Body of pancreas (tissue), 4 donors: ENCODE measurements at regions not wholly inside any gene's neighbourhood (a gene's known extent, or its start where the extent isn't known, plus 50 kb on each side); places are given as distances from the start of the nearest gene placed in this dataset.

Source experiments
- ATAC-seq: fragments of 150-250 bp; one replicate; pipeline ENCODE4 v1.9.1; 2016
- DNase-seq, 4 donors: peaks; one replicate each; pipeline ENCODE4 v3.0.0-alpha.2; 2019
- H3K27ac ChIP-seq, 4 donors: fragments of 200-600 bp; sonication (generic); 1 replicate in 3 of 4; 2 replicates in 1 of 4; pipeline versions ENCODE4 v1.5.1 to v1.6.1; 2016 to 2019; ENCODE audit warnings: mild to moderate bottlenecking in 1 of 4, mixed read lengths in 1 of 4, moderate library complexity in 1 of 4
- H3K27me3 ChIP-seq, 2 donors: fragments of 200-600 bp; sonication (generic); one replicate each; pipeline ENCODE4 v1.6.0; 2016; ENCODE audit warnings: mild to moderate bottlenecking in 1 of 2
- H3K36me3 ChIP-seq, 2 donors: fragments of 200-600 bp; sonication (generic); replicated peaks in 1 of 2; 2 replicates each; pipeline ENCODE4 v1.5.1; 2016; ENCODE audit warnings: low read depth in 2 of 2; ENCODE audit not compliant: insufficient read depth in 1 of 2
- H3K4me1 ChIP-seq: fragments of 200-600 bp; sonication (generic); one replicate; pipeline ENCODE4 v1.6.0; 2016
- H3K4me3 ChIP-seq, 2 donors: fragments of 200-600 bp; sonication (generic); 1 replicate in 1 of 2; 2 replicates in 1 of 2; pipeline ENCODE4 v1.5.1; 2016 to 2019
- H3K9me3 ChIP-seq, 3 donors: fragments of 200-600 bp; sonication (generic); 1 replicate in 2 of 3; 2 replicates in 1 of 3; pipeline ENCODE4 v1.5.1; 2016
- CTCF ChIP-seq, 7 experiments: fragments of 450-650 bp in 4 of 7; fragments of 200-600 bp in 3 of 7; sonication (generic) in 3 of 7; IDR thresholded peaks; one replicate each; pipeline ENCODE4 v1.5.1; 2016 to 2019; ENCODE audit warnings: antibody characterized with exemption in 7 of 7
- POLR2A ChIP-seq, 3 donors: fragments of 450-650 bp; IDR thresholded peaks; one replicate each; pipeline ENCODE4 v1.6.1; 2016; ENCODE audit warnings: antibody characterized with exemption in 3 of 3, mild to moderate bottlenecking in 2 of 3
- WGBS, 2 donors: methylation state at CpG; one replicate each; pipeline ENCODE4 v1.1.5; 2017; 5-methylcytosine and 5-hydroxymethylcytosine counted together
- intact Hi-C: fragments of 100-400 bp; cut with DNase I; formaldehyde crosslinking; loops from one replicate; pipeline ENCODE4 v1.15.1; 2023

- Histone ChIP-seq H3K9me3 (no peaks in the 10 kb centered on the region), H3K27me3 (no peaks in the 10 kb centered on the region), H3K27ac (no peak overlapping the region), H3K36me3 (no peaks in the 10 kb centered on the region), H3K4me3 (no peak overlapping the region), H3K4me1 (no peaks in the 10 kb centered on the region)
- WGBS, 2 donors = 90 to 95% methylated on average over 4 of the region's 4 CpGs
- TF ChIP-seq CTCF (IDR thresholded peaks at IDR 0.05) = no peak
- no peak for TF ChIP-seq POLR2A (IDR thresholded peaks at IDR 0.05)
- ATAC-seq (no peak), DNase-seq (no peak)
- intact Hi-C loops = no loop called here
Observed at GRCh38 chr5:107254902-107255234, 415.9 kb downstream of the EFNA5 start.

GRCh38 chr5:107254214-107254901 is 416.4 kb downstream of the EFNA5 start:
- Histone ChIP-seq H3K27me3 (no peaks in the 10 kb centered on the region), H3K27ac (no peak overlapping the region), H3K36me3 (no peaks in the 10 kb centered on the region), H3K4me3 (no peak overlapping the region), H3K4me1 (no peaks in the 10 kb centered on the region), H3K9me3 (no peaks in the 10 kb centered on the region)
- intact Hi-C loops = no loop called here
- DNase-seq (no peak), ATAC-seq (no peak)
- 67 to 76% methylated on average over 6 of the region's 6 CpGs for WGBS, 2 donors
- TF ChIP-seq CTCF (IDR thresholded peaks at IDR 0.05) (no peak), POLR2A (IDR thresholded peaks at IDR 0.05) (no peak)

GRCh38 chr5:107253246-107253645 is 417.5 kb downstream of the EFNA5 start:
- no peaks in the 10 kb centered on the region for H3K27me3 ChIP-seq
- H3K4me3 ChIP-seq = no peak overlapping the region
- WGBS, 2 donors = 90 to 92% methylated on average over 5 of the region's 5 CpGs
- H3K36me3 ChIP-seq = no peaks in the 10 kb centered on the region
- no peaks in the 10 kb centered on the region for H3K9me3 ChIP-seq
- no peak overlapping the region for H3K27ac ChIP-seq
- TF ChIP-seq POLR2A (IDR thresholded peaks at IDR 0.05) (no peak), CTCF (IDR thresholded peaks at IDR 0.05) (no peak)
- DNase-seq (no peak), ATAC-seq (no peak)
- no peaks in the 10 kb centered on the region for H3K4me1 ChIP-seq
- intact Hi-C loops = no loop called here

- no peaks in the 10 kb centered on the region for H3K4me1 ChIP-seq
- no peaks in the 10 kb centered on the region for H3K9me3 ChIP-seq
- intact Hi-C loops = no loop called here
- no peaks in the 10 kb centered on the region for H3K36me3 ChIP-seq
- WGBS, 2 donors = 53 to 56% methylated on average over 2 of the region's 2 CpGs
- no peak for ATAC-seq
- H3K4me3 ChIP-seq = no peak overlapping the region
- DNase-seq = no peak
- H3K27me3 ChIP-seq = no peaks in the 10 kb centered on the region
- H3K27ac ChIP-seq = no peak overlapping the region
- no peak for TF ChIP-seq CTCF (IDR thresholded peaks at IDR 0.05)
- TF ChIP-seq POLR2A (IDR thresholded peaks at IDR 0.05) = no peak
Observed at GRCh38 chr5:107251151-107251550, 419.6 kb downstream of the EFNA5 start.

- WGBS, 2 donors = 40 to 43% methylated on average over 10 of the region's 10 CpGs
Observed at GRCh38 chr5:107248066-107248695, 422.6 kb downstream of the EFNA5 start.

More at GRCh38 chr5:107248066-107248695, 422.6 kb downstream of the EFNA5 start:
- no peaks in the 10 kb centered on the region for H3K27me3 ChIP-seq
- H3K27ac ChIP-seq = no peak overlapping the region
- ATAC-seq = no peak
- H3K4me1 ChIP-seq = no peaks in the 10 kb centered on the region
- H3K9me3 ChIP-seq = no peaks in the 10 kb centered on the region
- no peaks in the 10 kb centered on the region for H3K36me3 ChIP-seq
- no peak overlapping the region for H3K4me3 ChIP-seq
- TF ChIP-seq POLR2A (IDR thresholded peaks at IDR 0.05) (no peak), CTCF (IDR thresholded peaks at IDR 0.05) (peak; percentile 60 to 90 (median 73))
- intact Hi-C loops = no loop called here
- peak; percentile 68 to 77 (median 72) for DNase-seq
